ENCODE measurements at regions not wholly inside any gene's neighbourhood (a gene's known extent, or its start where the extent isn't known, plus 50 kb on each side); places are given as distances from the start of the nearest gene placed in this dataset.

- H3K27ac ChIP-seq (ENCODE audit: low read depth), result no peak overlapping the region
- no peak overlapping the region for H3K4me3 ChIP-seq
- no peaks in the 10 kb centered on the region for H4K20me1 ChIP-seq (replicated peaks; ENCODE audit: insufficient read depth)
- no peak for TF ChIP-seq ZNF462 (CRISPR knock-in tag; IDR thresholded peaks at IDR 0.05)
- peak; percentile 13 to 19; a peak in 2 of 4 replicates for TF ChIP-seq CTCF (conservative IDR thresholded peaks at IDR 0.05; ENCODE audit: low read depth in 2 of 2)
- H3K27me3 Mint-ChIP-seq (ENCODE audit: insufficient read depth, low read depth, poor library complexity), result no peaks in the 10 kb centered on the region
- no peaks in the 10 kb centered on the region for H3K79me2 ChIP-seq (replicated peaks; ENCODE audit: insufficient read depth)
- H3K4me1 Mint-ChIP-seq, result peaks cover 3% of the 10 kb centered on the region; the same call in 2 of the 3 replicates
- H3K9me3 Mint-ChIP-seq, result no peaks in the 10 kb centered on the region
- DNase-seq (ENCODE audit: low spot score) (no peak), ATAC-seq (no peak)
- H3K36me3 Mint-ChIP-seq (ENCODE audit: low read depth), result no peaks in the 10 kb centered on the region
- no peak overlapping the region for H3K27ac Mint-ChIP-seq
- H2AFZ ChIP-seq, result no peak overlapping the region
- no peak overlapping the region for H3K4me2 ChIP-seq
- H3K27me3 ChIP-seq (ENCODE audit: insufficient read depth), result no peaks in the 10 kb centered on the region
- no peaks in the 10 kb centered on the region for H3K36me3 ChIP-seq (ENCODE audit: insufficient read depth)
- no peak overlapping the region for H3K4me3 Mint-ChIP-seq
- no peaks in the 10 kb centered on the region for H3F3A ChIP-seq (replicated peaks; ENCODE audit: low read depth)
- H3K9me2 ChIP-seq (ENCODE audit: insufficient read depth), result no peaks in the 10 kb centered on the region
- H3K4me1 ChIP-seq (ENCODE audit: insufficient read depth), result no peaks in the 10 kb centered on the region
Observed at GRCh38 chr4:135492439-135492838, 1290.8 kb upstream of the PABPC4L start.

GRCh38 chr4:135485371-135485770, 1283.8 kb upstream of the PABPC4L start:
- Histone ChIP-seq H4K20me1 (replicated peaks; ENCODE audit: insufficient read depth) (no peaks in the 10 kb centered on the region), H3K79me2 (replicated peaks; ENCODE audit: insufficient read depth) (no peaks in the 10 kb centered on the region), H3F3A (replicated peaks; ENCODE audit: low read depth) (no peaks in the 10 kb centered on the region), H3K36me3 (ENCODE audit: insufficient read depth) (no peaks in the 10 kb centered on the region), H3K27me3 (ENCODE audit: insufficient read depth) (no peaks in the 10 kb centered on the region), H2AFZ (no peak overlapping the region), H3K4me3 (no peak overlapping the region), H3K27ac (ENCODE audit: low read depth) (no peak overlapping the region), H3K4me2 (no peak overlapping the region), H3K4me1 (ENCODE audit: insufficient read depth) (no peaks in the 10 kb centered on the region), H3K9me2 (ENCODE audit: insufficient read depth) (no peaks in the 10 kb centered on the region)
- no peaks in the 10 kb centered on the region for H3K27me3 Mint-ChIP-seq (ENCODE audit: insufficient read depth, low read depth, poor library complexity)
- no peaks in the 10 kb centered on the region for H3K9me3 Mint-ChIP-seq
- ATAC-seq (no peak), DNase-seq (ENCODE audit: low spot score) (no peak)
- 0 out of 2 replicates have a peak overlapping the region, but pooled peaks have one; percentile 19 for H3K27ac Mint-ChIP-seq
- H3K36me3 Mint-ChIP-seq (ENCODE audit: low read depth), result no peaks in the 10 kb centered on the region
- no peaks in the 10 kb centered on the region for H3K4me1 Mint-ChIP-seq
- no peak overlapping the region for H3K4me3 Mint-ChIP-seq
- TF ChIP-seq EZH2phosphoT487 (IDR thresholded peaks at IDR 0.05; ENCODE audit: unreplicated experiment) (no peak), EZH2 (IDR thresholded peaks at IDR 0.05; ENCODE audit: low read depth, unreplicated experiment) (no peak), ZNF114 (CRISPR knock-in tag; IDR thresholded peaks at IDR 0.05) (no peak), REST (IDR thresholded peaks at IDR 0.05; ENCODE audit: unreplicated experiment) (no peak), ETS1 (IDR thresholded peaks at IDR 0.05) (no peak), STAT1 (IDR thresholded peaks at IDR 0.05; ENCODE audit: unreplicated experiment) (no peak), POLR2AphosphoS5 (IDR thresholded peaks at IDR 0.05; ENCODE audit: low read depth) (no peak)
